Muscle of leg (tissue), 3 donors: ENCODE measurements at regions not wholly inside any gene's neighbourhood (a gene's known extent, or its start where the extent isn't known, plus 50 kb on each side); places are given as distances from the start of the nearest gene placed in this dataset.

Experiments
- DNase-seq: peaks from one replicate; pipeline ENCODE4 v3.0.0; 2013
- H3K27ac ChIP-seq: one replicate; pipeline ENCODE4 v1.5.1; 2013; ENCODE audit warnings: mild to moderate bottlenecking, low read length, control low read depth
- H3K27me3 ChIP-seq: one replicate; pipeline ENCODE4 v1.6.1; 2013; ENCODE audit warnings: low read length; ENCODE audit not compliant: control insufficient read depth, insufficient read depth
- H3K36me3 ChIP-seq: one replicate; pipeline ENCODE4 v1.6.1; 2013; ENCODE audit warnings: low read length; ENCODE audit not compliant: control insufficient read depth, insufficient read depth
- H3K4me1 ChIP-seq: one replicate; pipeline ENCODE4 v1.6.1; 2013; ENCODE audit warnings: low read length; ENCODE audit not compliant: control insufficient read depth, insufficient read depth
- H3K4me3 ChIP-seq: one replicate; pipeline ENCODE4 v1.5.1; 2013; ENCODE audit warnings: low read length, control low read depth
- H3K9me3 ChIP-seq: replicated peaks from 2 replicates; pipeline ENCODE4 v1.6.1; 2013; ENCODE audit warnings: low read depth, low read length; ENCODE audit not compliant: control insufficient read depth
- WGBS: methylation state at CpG from one replicate; pipeline ENCODE4 v1.1.5; 2013; ENCODE audit warnings: missing lambda C conversion rate; ENCODE audit not compliant: insufficient coverage; 5-methylcytosine and 5-hydroxymethylcytosine counted together

- H3K36me3 ChIP-seq: no peaks in the 10 kb centered on the region
- no peak overlapping the region for H3K27ac ChIP-seq
- H3K27me3 ChIP-seq: peaks cover 3% of the 10 kb centered on the region
- WGBS: 86% methylated on average over 10 of the region's 10 CpGs
- peaks cover 34% of the 10 kb centered on the region for H3K4me1 ChIP-seq
- H3K4me3 ChIP-seq: no peak overlapping the region
- no peaks in the 10 kb centered on the region for H3K9me3 ChIP-seq
- peak; percentile 0 for DNase-seq
Measured at GRCh38 chr22:44402196-44403111, 89.7 kb upstream of the SHISAL1 start.

- Histone ChIP-seq H3K27me3 (peaks cover 5% of the 10 kb centered on the region), H3K36me3 (no peaks in the 10 kb centered on the region), H3K9me3 (no peaks in the 10 kb centered on the region), H3K27ac (no peak overlapping the region), H3K4me3 (no peak overlapping the region), H3K4me1 (peaks cover 28% of the 10 kb centered on the region)
- DNase-seq: no peak
- 60% methylated on average over 1 of the region's 9 CpGs for WGBS
Measured at GRCh38 chr22:44401783-44402110, 89.0 kb upstream of the SHISAL1 start.

- Histone ChIP-seq H3K27ac (no peak overlapping the region), H3K9me3 (no peaks in the 10 kb centered on the region), H3K4me3 (no peak overlapping the region), H3K27me3 (peaks cover 5% of the 10 kb centered on the region), H3K36me3 (no peaks in the 10 kb centered on the region), H3K4me1 (peaks cover 26% of the 10 kb centered on the region)
- DNase-seq: no peak
- 14% methylated on average over 1 of the region's 3 CpGs for WGBS
Measured at GRCh38 chr22:44400763-44401060, 88.0 kb upstream of the SHISAL1 start.

- no peak for DNase-seq
- H3K4me3 ChIP-seq: no peak overlapping the region
- WGBS: 65% methylated on average over 14 of the region's 15 CpGs
- H3K9me3 ChIP-seq: no peaks in the 10 kb centered on the region
- peaks cover 5% of the 10 kb centered on the region for H3K27me3 ChIP-seq
- H3K36me3 ChIP-seq: no peaks in the 10 kb centered on the region
- H3K4me1 ChIP-seq: peaks cover 29% of the 10 kb centered on the region
- H3K27ac ChIP-seq: no peak overlapping the region
Measured at GRCh38 chr22:44399906-44400762, 87.4 kb upstream of the SHISAL1 start.

GRCh38 chr22:44398856-44399837, 86.4 kb upstream of the SHISAL1 start:
- no peaks in the 10 kb centered on the region for H3K36me3 ChIP-seq
- no peak for DNase-seq
- H3K27me3 ChIP-seq: peaks cover 5% of the 10 kb centered on the region
- no peaks in the 10 kb centered on the region for H3K9me3 ChIP-seq
- WGBS: 79% methylated on average over 16 of the region's 19 CpGs
- H3K4me1 ChIP-seq: peaks cover 29% of the 10 kb centered on the region
- no peak overlapping the region for H3K4me3 ChIP-seq
- H3K27ac ChIP-seq: no peak overlapping the region

- Histone ChIP-seq H3K36me3 (no peaks in the 10 kb centered on the region), H3K27me3 (peaks cover 7% of the 10 kb centered on the region), H3K4me1 (peaks cover 26% of the 10 kb centered on the region), H3K9me3 (no peaks in the 10 kb centered on the region), H3K27ac (no peak overlapping the region), H3K4me3 (no peak overlapping the region)
- peak; percentile 10 for DNase-seq
- 77% methylated on average over 9 of the region's 16 CpGs for WGBS
Measured at GRCh38 chr22:44396727-44397722, 84.3 kb upstream of the SHISAL1 start.

GRCh38 chr22:44396021-44396726, 83.4 kb upstream of the SHISAL1 start:
- Histone ChIP-seq H3K27me3 (peaks cover 7% of the 10 kb centered on the region), H3K27ac (no peak overlapping the region), H3K9me3 (no peaks in the 10 kb centered on the region), H3K36me3 (no peaks in the 10 kb centered on the region), H3K4me1 (peaks cover 22% of the 10 kb centered on the region), H3K4me3 (no peak overlapping the region)
- WGBS: 79% methylated on average over 6 of the region's 12 CpGs
- peak; percentile 0 for DNase-seq

GRCh38 chr22:44395118-44396005, 82.6 kb upstream of the SHISAL1 start:
- DNase-seq: peak; percentile 8
- WGBS: 82% methylated on average over 21 of the region's 31 CpGs
- Histone ChIP-seq H3K27me3 (peaks cover 5% of the 10 kb centered on the region), H3K9me3 (no peaks in the 10 kb centered on the region), H3K36me3 (no peaks in the 10 kb centered on the region), H3K4me1 (peaks cover 22% of the 10 kb centered on the region), H3K27ac (no peak overlapping the region), H3K4me3 (no peak overlapping the region)
